Esophagus muscularis mucosa (tissue), 3 donors: ENCODE measurements at regions not wholly inside any gene's neighbourhood (a gene's known extent, or its start where the extent isn't known, plus 50 kb on each side); places are given as distances from the start of the nearest gene placed in this dataset.

Source experiments
- POLR2A ChIP-seq: fragments of 450-650 bp; IDR thresholded peaks from one replicate; pipeline ENCODE4 v1.6.1; 2017; ENCODE audit warnings: antibody characterized with exemption, moderate library complexity, mild to moderate bottlenecking, low read depth
- POLR2AphosphoS5 ChIP-seq, 2 donors: sonication (generic); formaldehyde crosslinking; IDR thresholded peaks; one replicate each; pipeline ENCODE4 v1.6.1; 2017; ENCODE audit warnings: antibody characterized with exemption in 2 of 2
- TF ChIP-seq, protein P1 (sequence below), 3 experiments: fragments of 200-600 bp in 2 of 3; fragments of 450-650 bp in 1 of 3; sonication (generic) in 2 of 3; IDR thresholded peaks; one replicate each; pipeline ENCODE4 v1.5.1; 2017 to 2019; ENCODE audit warnings: antibody characterized with exemption in 3 of 3, mild to moderate bottlenecking in 2 of 3, moderate library complexity in 1 of 3

DNA sequence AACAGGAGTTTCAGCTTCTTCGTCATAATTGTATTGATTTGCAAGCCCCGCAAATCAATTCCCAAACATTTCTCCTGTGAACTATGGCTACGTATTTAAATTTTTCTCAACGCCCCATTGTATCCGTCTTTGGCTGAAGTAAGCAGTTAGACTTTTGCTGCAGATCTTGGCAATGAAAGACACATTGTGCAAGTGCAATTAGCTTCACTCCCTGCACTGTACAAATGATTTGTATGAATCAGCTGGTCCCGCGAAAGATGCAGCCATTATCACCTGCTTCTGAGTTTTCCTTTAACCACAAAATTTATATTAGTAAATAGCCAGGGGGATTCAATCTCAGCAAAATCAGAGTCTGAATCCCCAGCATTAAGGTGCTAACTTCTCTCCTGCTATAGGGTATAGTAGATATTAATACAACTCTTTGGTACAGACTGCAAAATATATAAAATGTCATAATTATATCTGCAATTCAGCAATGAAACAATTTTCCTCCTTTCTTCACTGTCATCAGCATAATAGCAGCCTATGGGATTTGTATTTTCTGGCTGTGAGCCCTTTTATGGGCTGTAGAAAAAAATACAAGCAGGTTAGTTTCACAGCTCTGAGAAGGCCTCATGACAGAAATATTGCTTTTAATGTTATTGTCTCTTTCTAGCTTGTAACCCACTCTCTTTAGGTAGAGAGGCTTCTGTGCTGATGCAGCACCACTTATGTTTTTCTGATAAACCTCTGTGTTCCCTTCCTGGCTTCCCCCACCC is 68.4 kb upstream of the SMARCA2 start:
- TF ChIP-seq, protein P1, sequence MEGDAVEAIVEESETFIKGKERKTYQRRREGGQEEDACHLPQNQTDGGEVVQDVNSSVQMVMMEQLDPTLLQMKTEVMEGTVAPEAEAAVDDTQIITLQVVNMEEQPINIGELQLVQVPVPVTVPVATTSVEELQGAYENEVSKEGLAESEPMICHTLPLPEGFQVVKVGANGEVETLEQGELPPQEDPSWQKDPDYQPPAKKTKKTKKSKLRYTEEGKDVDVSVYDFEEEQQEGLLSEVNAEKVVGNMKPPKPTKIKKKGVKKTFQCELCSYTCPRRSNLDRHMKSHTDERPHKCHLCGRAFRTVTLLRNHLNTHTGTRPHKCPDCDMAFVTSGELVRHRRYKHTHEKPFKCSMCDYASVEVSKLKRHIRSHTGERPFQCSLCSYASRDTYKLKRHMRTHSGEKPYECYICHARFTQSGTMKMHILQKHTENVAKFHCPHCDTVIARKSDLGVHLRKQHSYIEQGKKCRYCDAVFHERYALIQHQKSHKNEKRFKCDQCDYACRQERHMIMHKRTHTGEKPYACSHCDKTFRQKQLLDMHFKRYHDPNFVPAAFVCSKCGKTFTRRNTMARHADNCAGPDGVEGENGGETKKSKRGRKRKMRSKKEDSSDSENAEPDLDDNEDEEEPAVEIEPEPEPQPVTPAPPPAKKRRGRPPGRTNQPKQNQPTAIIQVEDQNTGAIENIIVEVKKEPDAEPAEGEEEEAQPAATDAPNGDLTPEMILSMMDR (IDR thresholded peaks at IDR 0.05), result no peak
- TF ChIP-seq POLR2A, result no peak
- TF ChIP-seq POLR2AphosphoS5 (IDR thresholded peaks at IDR 0.05), result no peak
